ENCODE measurements at regions not wholly inside any gene's neighbourhood (a gene's known extent, or its start where the extent isn't known, plus 50 kb on each side); places are given as distances from the start of the nearest gene placed in this dataset.

GRCh38 chr1:56151402-56151801, 428.0 kb downstream of the PLPP3 start:
- DNase-seq (ENCODE audit: low read depth): no peak

GRCh38 chr1:56150441-56151215, 428.7 kb downstream of the PLPP3 start:
- no peak for DNase-seq (ENCODE audit: low read depth)

- DNase-seq (ENCODE audit: low read depth): no peak
Measured at GRCh38 chr1:56149761-56150160, 429.6 kb downstream of the PLPP3 start.

- no peak for DNase-seq (ENCODE audit: low read depth)
Measured at GRCh38 chr1:56148326-56149193, 430.8 kb downstream of the PLPP3 start.

GRCh38 chr1:56147459-56147858, 431.9 kb downstream of the PLPP3 start:
- DNase-seq (ENCODE audit: low read depth): no peak

- no peak for DNase-seq (ENCODE audit: low read depth)
Measured at GRCh38 chr1:56147034-56147433, 432.3 kb downstream of the PLPP3 start.

GRCh38 chr1:56146449-56146848, 432.9 kb downstream of the PLPP3 start:
- DNase-seq (ENCODE audit: low read depth): no peak

GRCh38 chr1:56145581-56145980, 433.8 kb downstream of the PLPP3 start:
- DNase-seq (ENCODE audit: low read depth): no peak

GRCh38 chr1:56142301-56142700, 437.1 kb downstream of the PLPP3 start:
- no peak for DNase-seq (ENCODE audit: low read depth)

GRCh38 chr1:56139836-56140235, 439.5 kb downstream of the PLPP3 start:
- no peak for DNase-seq (ENCODE audit: low read depth)

GRCh38 chr1:56137521-56138505, 441.6 kb downstream of the PLPP3 start:
- DNase-seq (ENCODE audit: low read depth): peak; percentile 8

- no peak for DNase-seq (ENCODE audit: low read depth)
Measured at GRCh38 chr1:56137090-56137489, 442.3 kb downstream of the PLPP3 start.

- DNase-seq (ENCODE audit: low read depth): no peak
Measured at GRCh38 chr1:56135864-56136147, 443.6 kb downstream of the PLPP3 start.

- DNase-seq (ENCODE audit: low read depth): no peak
Measured at GRCh38 chr1:56135069-56135863, 444.1 kb downstream of the PLPP3 start.

GRCh38 chr1:56133522-56134472, 445.6 kb downstream of the PLPP3 start:
- DNase-seq (ENCODE audit: low read depth): no peak

- DNase-seq (ENCODE audit: low read depth): no peak
Measured at GRCh38 chr1:56132520-56132919, 446.8 kb downstream of the PLPP3 start.

- DNase-seq (ENCODE audit: low read depth): no peak
Measured at GRCh38 chr1:56129837-56130236, 449.5 kb downstream of the PLPP3 start.

GRCh38 chr1:56125316-56125715, 454.0 kb downstream of the PLPP3 start:
- no peak for DNase-seq (ENCODE audit: low read depth)

GRCh38 chr1:56123826-56124225, 455.5 kb downstream of the PLPP3 start:
- no peak for DNase-seq (ENCODE audit: low read depth)

- DNase-seq (ENCODE audit: low read depth): no peak
Measured at GRCh38 chr1:56123421-56123820, 455.9 kb downstream of the PLPP3 start.

Data from ELR (cell line).